ENCODE measurements at regions not wholly inside any gene's neighbourhood (a gene's known extent, or its start where the extent isn't known, plus 50 kb on each side); places are given as distances from the start of the nearest gene placed in this dataset.
"Not testable (repeated sequence)": the region's sequence is repeated elsewhere in the genome, so short reads cannot be mapped to it uniquely, and the experiment has no call there.

DNA sequence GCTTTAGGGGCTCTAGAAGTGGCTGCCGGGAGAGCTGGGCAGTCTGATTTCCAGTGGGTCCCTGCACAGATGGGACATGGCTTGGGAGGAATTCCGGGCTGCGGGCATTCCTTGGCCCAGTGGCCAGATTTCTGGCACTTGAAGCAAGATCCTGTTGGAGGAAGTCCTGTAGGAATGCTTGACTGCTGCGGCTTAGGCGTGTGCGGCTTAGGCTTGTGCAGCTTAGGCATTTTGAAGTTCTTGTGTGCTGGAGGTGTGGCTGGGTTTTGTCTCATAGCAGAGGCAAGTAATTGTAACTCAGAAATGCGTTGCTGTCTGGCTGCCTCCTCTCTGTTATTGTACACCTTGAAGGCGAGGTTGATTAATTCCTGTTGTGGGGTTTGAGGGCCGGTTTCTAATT, 171.5 kb downstream of the UNC5CL start:
- H3K27ac Mint-ChIP-seq; H3K9me3 Mint-ChIP-seq; H3K27me3 Mint-ChIP-seq; H3K4me3 Mint-ChIP-seq; POLR2A ChIA-PET; H3K36me3 Mint-ChIP-seq (ENCODE audit: low read depth); DNase-seq; H3K4me1 Mint-ChIP-seq; CTCF ChIA-PET: not testable (repeated sequence)

DNA sequence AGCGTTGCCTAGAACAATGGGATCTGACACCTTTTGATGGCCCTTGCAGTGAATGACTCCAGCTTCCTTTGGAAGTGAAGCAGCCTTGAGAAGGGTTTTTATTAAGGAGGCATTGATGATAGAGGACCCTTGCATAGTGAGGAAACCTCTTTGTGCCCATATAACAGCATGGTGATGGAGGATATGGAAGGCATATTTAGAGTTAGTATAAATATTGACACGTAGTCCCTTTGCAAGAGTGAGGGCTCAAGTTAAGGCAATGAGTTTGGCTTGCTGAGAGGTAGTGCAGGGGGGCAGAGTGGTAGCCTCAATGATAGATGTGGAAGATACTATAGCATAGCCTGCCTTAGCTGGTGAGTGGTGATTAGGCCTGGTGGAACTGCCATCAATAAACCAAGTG, 173.8 kb downstream of the UNC5CL start:
- DNase-seq; H3K4me1 Mint-ChIP-seq; H3K36me3 Mint-ChIP-seq (ENCODE audit: low read depth); H3K27me3 Mint-ChIP-seq; POLR2A ChIA-PET; H3K9me3 Mint-ChIP-seq; CTCF ChIA-PET; H3K4me3 Mint-ChIP-seq; H3K27ac Mint-ChIP-seq: not testable (repeated sequence)

DNA sequence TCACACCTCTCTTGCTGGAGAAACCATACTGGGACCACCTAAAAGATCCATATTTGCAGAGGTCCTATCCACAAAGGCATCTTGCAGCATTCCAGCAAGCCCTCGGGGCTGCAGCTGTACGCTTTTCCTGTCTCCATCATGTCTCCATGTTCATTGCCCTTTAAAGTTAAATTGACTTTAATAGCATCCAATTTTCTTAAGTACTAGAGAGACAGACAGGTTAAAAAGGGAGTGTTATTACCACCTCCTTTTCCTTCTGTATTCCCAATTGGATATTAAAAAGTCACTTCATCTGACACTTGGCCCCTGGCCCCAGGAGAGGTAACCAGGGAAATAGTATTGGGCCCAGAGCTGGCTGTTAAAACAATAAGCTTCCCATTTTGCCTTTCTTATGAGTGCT, 178.6 kb downstream of the UNC5CL start:
- DNase-seq, result no peak
- Mint-ChIP-seq H3K9me3 (no peaks in the 10 kb centered on the region), H3K4me1 (no peaks in the 10 kb centered on the region), H3K27ac (no peak overlapping the region), H3K4me3 (no peak overlapping the region), H3K27me3 (peaks cover 7% of the 10 kb centered on the region), H3K36me3 (ENCODE audit: low read depth) (no peaks in the 10 kb centered on the region)
- POLR2A ChIA-PET, result no interaction called here
- CTCF ChIA-PET, result no interaction called here

DNA sequence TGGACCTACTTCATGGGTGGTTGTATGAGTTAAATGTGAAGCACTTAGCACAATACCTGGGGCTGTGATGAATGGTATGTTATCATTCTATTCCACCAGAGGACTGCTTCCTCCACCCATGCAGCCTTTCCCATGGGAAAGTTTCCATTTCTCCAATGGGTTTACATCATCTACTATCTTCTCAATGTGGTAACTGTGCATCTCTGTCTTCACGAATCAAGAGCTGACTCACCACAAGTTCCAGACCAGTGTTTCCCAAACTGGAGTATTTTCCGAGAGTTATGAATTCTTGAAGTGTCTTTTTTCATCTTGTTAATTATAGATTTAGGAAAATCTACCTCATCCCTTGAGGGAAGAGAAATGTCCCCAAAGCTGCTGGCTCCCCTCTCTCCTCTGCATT, 182.8 kb downstream of the UNC5CL start:
- no peak overlapping the region for H3K4me3 Mint-ChIP-seq
- H3K4me1 Mint-ChIP-seq, result peaks cover 5% of the 10 kb centered on the region
- ChIA-PET CTCF (interaction anchor here (1.4 kb wide), 1 partner anchor 13 kb away, joined by 3 read pairs; no protein-coding TSS in a partner anchor), POLR2A (no interaction called here)
- DNase-seq, result no peak
- no peaks in the 10 kb centered on the region for H3K36me3 Mint-ChIP-seq (ENCODE audit: low read depth)
- H3K27ac Mint-ChIP-seq, result no peak overlapping the region
- H3K9me3 Mint-ChIP-seq, result no peaks in the 10 kb centered on the region
- H3K27me3 Mint-ChIP-seq, result peaks cover 9% of the 10 kb centered on the region

DNA sequence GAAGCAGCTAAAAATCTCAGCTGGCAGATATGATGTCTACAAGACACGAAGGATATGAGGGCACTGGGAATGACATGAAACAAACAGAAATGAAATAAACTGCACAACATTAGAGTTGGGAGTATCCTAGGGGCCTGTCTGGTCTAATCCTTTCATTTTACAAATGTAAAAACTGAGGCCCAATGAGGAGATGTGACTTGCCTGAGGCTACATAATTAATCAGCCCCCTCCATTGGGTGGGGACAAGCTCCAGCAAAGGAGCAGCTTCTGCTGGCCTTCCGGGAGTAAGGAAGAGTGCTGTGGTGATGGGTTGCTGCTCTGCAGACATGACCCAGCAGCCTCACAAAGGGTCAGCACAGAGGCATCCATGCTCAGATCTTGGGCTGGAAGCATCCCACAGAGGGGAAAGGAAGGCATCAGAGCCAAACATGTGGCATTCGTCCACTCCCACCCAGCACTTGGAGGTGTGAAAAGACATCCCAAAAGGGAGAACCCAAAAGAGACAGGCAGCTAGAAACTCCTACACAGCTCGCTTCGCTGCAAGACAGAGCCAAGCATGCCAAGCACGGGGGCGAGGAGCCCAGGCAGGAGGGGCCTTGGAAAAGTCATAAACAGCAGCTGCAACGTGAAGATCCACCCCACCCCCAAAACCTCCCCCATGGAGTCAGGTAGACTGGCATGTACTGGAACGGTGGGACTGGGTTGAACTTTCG, 183.7 kb downstream of the UNC5CL start:
- Mint-ChIP-seq H3K9me3 (no peaks in the 10 kb centered on the region), H3K4me1 (peaks cover 5% of the 10 kb centered on the region), H3K36me3 (ENCODE audit: low read depth) (no peaks in the 10 kb centered on the region), H3K27me3 (peaks cover 9% of the 10 kb centered on the region), H3K4me3 (no peak overlapping the region), H3K27ac (no peak overlapping the region)
- ChIA-PET CTCF (no interaction called here), POLR2A (no interaction called here)
- DNase-seq, result no peak

DNA sequence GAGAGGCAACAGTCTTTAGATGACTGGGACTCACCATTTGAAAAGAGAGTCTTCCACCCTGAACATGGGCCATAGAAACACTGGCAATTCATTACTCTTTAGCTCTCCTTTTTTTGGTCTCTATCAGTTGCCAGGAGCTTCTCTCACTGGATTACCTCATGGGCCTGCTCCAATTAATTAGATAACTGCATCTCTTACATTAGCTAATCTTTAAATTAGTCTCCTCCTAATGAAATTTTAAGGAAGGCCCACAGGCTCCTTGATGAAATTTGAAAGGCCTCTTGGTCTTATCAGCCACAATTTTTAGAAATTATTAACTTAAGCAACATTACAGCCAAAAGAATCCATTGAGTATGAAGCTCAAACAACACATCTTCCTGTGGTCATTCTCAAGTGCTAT, 184.4 kb downstream of the UNC5CL start:
- Mint-ChIP-seq H3K4me1 (peaks cover 5% of the 10 kb centered on the region), H3K27ac (no peak overlapping the region), H3K9me3 (no peaks in the 10 kb centered on the region), H3K36me3 (ENCODE audit: low read depth) (no peaks in the 10 kb centered on the region), H3K4me3 (no peak overlapping the region), H3K27me3 (peaks cover 8% of the 10 kb centered on the region)
- CTCF ChIA-PET, result interaction anchor here (1.2 kb wide), 1 partner anchor 11 kb away, joined by 4 read pairs; no protein-coding TSS in a partner anchor
- DNase-seq, result no peak
- POLR2A ChIA-PET, result no interaction called here

DNA sequence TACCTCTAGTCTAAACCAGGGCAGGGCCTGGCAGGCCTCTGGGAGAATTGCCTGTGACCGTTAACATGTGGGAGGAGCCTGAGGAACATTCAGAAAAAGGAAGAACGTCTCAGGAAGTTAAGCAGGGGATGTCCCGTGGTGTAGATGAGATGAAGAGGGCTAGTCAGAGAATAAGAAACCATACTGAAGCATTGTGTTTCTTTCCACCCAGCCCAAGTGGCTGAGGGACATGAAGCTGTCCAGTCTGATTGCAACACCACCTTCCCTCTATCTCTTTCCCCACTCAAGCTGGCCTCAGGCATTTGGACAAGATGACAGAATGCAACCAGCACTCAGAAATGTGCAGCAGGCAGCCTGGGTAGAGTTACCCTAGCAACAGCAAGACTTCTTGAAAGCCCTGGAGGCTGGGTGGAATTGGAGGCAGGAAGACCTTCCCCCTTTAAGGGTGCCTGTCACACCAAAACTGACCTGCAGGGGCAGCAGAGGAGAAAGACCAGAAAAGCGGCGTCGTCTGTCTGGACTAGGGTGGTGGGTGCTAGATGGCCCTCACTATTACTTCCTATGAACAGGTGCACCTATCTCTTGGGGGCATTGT, 186.1 kb downstream of the UNC5CL start:
- Mint-ChIP-seq H3K27ac (no peak overlapping the region), H3K36me3 (ENCODE audit: low read depth) (no peaks in the 10 kb centered on the region), H3K9me3 (no peaks in the 10 kb centered on the region), H3K4me3 (no peak overlapping the region), H3K27me3 (peaks cover 3% of the 10 kb centered on the region), H3K4me1 (peaks cover 5% of the 10 kb centered on the region)
- ChIA-PET CTCF (interaction anchor here (1.8 kb wide), 1 partner anchor 175 kb away, joined by 4 read pairs; no protein-coding TSS in a partner anchor), POLR2A (no interaction called here)
- DNase-seq, result no peak

DNA sequence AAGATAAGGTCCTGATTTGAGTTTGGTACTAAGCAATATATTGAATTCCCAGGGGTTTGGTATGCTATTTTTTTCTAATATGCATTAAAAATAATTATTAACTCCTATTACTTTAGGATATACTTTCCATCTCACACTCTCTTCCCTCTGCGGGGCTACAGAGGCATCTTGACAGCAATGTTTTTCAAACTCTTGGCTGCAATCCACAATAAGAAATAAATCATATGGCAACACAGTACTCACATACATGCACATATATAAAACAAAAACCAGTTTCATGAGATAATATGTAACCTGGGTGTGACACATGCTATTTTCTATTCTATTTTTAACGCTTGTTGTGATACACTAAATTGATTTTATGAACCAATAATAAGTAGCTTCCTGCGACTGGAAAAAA, 189.5 kb downstream of the UNC5CL start:
- Mint-ChIP-seq H3K4me1 (peaks cover 5% of the 10 kb centered on the region), H3K4me3 (no peak overlapping the region), H3K27ac (no peak overlapping the region), H3K9me3 (no peaks in the 10 kb centered on the region), H3K27me3 (peaks cover 11% of the 10 kb centered on the region), H3K36me3 (ENCODE audit: low read depth) (no peaks in the 10 kb centered on the region)
- ChIA-PET CTCF (no interaction called here), POLR2A (interaction anchor here (0.5 to 0.7 kb wide), 2 partner anchors 23 to 71 kb away, joined by 3 to 4 read pairs; no protein-coding TSS in a partner anchor)
- DNase-seq, result no peak

DNA sequence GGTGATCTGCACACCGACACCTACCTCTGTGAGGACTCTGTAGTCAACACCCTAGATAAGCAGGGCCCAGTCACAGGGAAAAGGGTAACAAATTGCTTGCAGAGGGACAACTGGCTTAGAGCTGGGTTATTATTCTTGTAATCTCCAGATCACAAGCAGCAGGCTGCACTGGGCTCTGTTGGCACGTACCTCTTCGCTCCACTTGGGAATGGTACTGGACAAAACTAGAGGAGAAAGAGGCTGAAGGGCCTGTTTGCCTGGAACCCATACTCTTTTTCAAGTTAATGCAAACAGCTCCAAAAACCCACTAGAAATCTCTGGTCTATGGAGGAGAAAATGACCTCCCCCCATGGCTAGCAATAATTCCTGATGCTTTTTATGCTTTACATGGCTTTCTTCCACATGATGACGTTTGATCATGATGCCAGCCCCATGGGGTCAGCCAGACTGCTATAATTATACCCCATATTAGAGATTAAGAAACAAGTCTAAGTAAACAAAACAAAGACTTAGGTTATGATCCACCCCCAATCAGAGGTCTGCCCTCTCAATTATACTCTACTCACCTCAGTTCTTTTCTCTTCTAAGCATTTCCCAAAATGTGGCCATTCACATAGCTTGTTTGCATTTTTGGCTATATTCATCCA, 190.0 kb downstream of the UNC5CL start:
- Mint-ChIP-seq H3K36me3 (ENCODE audit: low read depth) (no peaks in the 10 kb centered on the region), H3K27ac (no peak overlapping the region), H3K4me1 (peaks cover 5% of the 10 kb centered on the region), H3K9me3 (no peaks in the 10 kb centered on the region), H3K27me3 (peaks cover 15% of the 10 kb centered on the region), H3K4me3 (no peak overlapping the region)
- CTCF ChIA-PET, result no interaction called here
- no peak for DNase-seq
- POLR2A ChIA-PET, result no interaction called here

DNA sequence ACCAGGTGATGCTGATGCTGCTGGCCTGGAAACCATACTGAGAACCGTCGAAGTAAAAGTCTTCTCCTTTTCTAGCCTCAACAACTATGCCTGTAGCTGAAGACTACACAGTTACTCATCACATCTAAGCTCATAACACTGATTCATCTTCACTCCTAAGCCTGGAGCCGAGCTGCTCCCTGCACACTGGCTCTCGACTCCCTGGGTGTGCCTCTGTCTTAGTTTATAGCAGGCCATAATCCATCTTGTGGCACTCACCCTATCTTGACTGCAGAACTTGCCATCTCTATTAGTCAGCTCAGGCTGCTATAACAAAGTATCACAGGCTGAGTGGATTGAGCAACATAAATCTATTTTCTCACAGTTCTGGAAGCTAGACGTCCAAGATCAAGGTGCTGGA, 191.0 kb downstream of the UNC5CL start:
- H3K4me1 Mint-ChIP-seq, result peaks cover 5% of the 10 kb centered on the region
- CTCF ChIA-PET, result no interaction called here
- POLR2A ChIA-PET, result no interaction called here
- no peak overlapping the region for H3K4me3 Mint-ChIP-seq
- no peaks in the 10 kb centered on the region for H3K9me3 Mint-ChIP-seq
- peaks cover 24% of the 10 kb centered on the region for H3K27me3 Mint-ChIP-seq
- H3K27ac Mint-ChIP-seq, result no peak overlapping the region
- no peak for DNase-seq
- no peaks in the 10 kb centered on the region for H3K36me3 Mint-ChIP-seq (ENCODE audit: low read depth)

DNA sequence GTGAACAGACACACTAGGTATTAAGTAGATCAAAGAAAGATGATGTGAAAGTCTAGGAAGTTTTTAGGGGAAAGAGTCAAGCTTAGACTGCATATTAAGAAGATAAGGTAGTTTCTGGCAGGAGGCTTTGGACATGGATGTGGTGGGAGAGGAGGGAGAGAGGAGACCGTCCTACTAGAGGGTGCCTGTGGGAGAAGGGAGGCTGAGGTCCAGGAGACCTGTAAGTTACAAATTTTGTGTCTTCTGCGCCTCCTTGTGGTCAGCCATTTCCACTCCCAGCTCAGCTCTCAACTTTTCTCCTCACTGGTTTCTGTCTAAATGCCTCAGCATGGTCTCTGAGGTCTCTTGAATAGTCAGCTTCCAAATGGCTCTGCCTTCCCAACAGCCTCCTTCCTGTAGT, 193.5 kb downstream of the UNC5CL start:
- ChIA-PET POLR2A (no interaction called here), CTCF (no interaction called here)
- no peaks in the 10 kb centered on the region for H3K9me3 Mint-ChIP-seq
- no peak overlapping the region for H3K27ac Mint-ChIP-seq
- DNase-seq, result peak; percentile 33
- H3K36me3 Mint-ChIP-seq (ENCODE audit: low read depth), result no peaks in the 10 kb centered on the region
- H3K4me3 Mint-ChIP-seq, result no peak overlapping the region
- no peaks in the 10 kb centered on the region for H3K4me1 Mint-ChIP-seq
- H3K27me3 Mint-ChIP-seq, result peaks cover 43% of the 10 kb centered on the region

DNA sequence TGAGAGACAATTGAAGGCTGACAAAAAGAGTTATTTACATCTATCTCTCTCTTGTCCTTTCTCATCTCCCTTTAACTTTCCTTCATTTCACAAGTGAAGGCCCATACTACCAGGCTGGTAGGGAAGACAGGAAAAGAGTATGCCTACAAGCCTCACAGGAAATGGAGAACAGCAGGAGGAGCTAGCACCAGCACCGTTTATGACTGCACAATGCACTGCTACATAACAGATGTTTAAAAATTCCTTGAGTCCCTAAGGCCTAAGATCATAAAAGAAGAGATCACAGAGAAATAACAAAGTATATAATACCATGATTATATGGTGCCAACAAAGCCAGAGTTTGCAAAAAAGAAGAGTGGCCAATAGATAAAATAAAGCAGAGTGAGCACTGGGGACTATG, 194.8 kb downstream of the UNC5CL start:
- H3K4me1 Mint-ChIP-seq, result no peaks in the 10 kb centered on the region
- ChIA-PET POLR2A (interaction anchor here (1.0 kb wide), 1 partner anchor 8 kb away, joined by 3 read pairs; no protein-coding TSS in a partner anchor), CTCF (no interaction called here)

DNA sequence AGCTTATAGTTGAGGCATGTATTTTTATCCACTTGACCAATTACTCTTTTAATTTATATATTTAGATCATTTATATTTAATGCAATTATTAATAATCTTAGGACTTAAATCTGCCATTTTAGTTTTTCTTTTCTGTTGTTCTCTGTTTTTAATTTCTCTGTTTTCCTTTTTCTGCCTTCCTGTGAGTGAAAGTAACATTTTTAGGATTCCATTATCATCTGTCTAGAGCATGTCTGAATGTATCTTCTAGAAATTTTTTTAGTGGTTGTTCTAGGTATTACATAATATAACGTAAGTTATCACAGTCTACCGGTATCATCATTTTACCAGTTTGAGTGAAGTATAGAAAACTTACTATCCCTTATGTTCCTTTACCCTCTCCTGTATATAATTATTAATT, 197.3 kb downstream of the UNC5CL start:
- no peak overlapping the region for H3K27ac Mint-ChIP-seq
- ChIA-PET CTCF (no interaction called here), POLR2A (no interaction called here)
- H3K4me1 Mint-ChIP-seq, result no peaks in the 10 kb centered on the region
- H3K27me3 Mint-ChIP-seq, result peaks cover 57% of the 10 kb centered on the region
- H3K9me3 Mint-ChIP-seq, result no peaks in the 10 kb centered on the region
- no peak for DNase-seq
- H3K4me3 Mint-ChIP-seq, result no peak overlapping the region
- no peaks in the 10 kb centered on the region for H3K36me3 Mint-ChIP-seq (ENCODE audit: low read depth)

More for the DNA sequence above, 194.8 kb downstream of the UNC5CL start:
- no peak for DNase-seq
- H3K27me3 Mint-ChIP-seq, result peaks cover 49% of the 10 kb centered on the region
- no peak overlapping the region for H3K27ac Mint-ChIP-seq
- no peak overlapping the region for H3K4me3 Mint-ChIP-seq
- no peaks in the 10 kb centered on the region for H3K9me3 Mint-ChIP-seq
- H3K36me3 Mint-ChIP-seq (ENCODE audit: low read depth), result no peaks in the 10 kb centered on the region
